GM21717 (cell line): ENCODE measurements at regions not wholly inside any gene's neighbourhood (a gene's known extent, or its start where the extent isn't known, plus 50 kb on each side); places are given as distances from the start of the nearest gene placed in this dataset.
"Not testable (repeated sequence)": the region's sequence is repeated elsewhere in the genome, so short reads cannot be mapped to it uniquely, and the experiment has no call there.

Source experiments
- ATAC-seq: cut with Tn5 transposase; IDR thresholded peaks from one replicate; pipeline ENCODE4 v1.9.1; 2021; ENCODE audit warnings: mild to moderate bottlenecking, moderate library complexity; ENCODE audit not compliant: unreplicated experiment

DNA sequence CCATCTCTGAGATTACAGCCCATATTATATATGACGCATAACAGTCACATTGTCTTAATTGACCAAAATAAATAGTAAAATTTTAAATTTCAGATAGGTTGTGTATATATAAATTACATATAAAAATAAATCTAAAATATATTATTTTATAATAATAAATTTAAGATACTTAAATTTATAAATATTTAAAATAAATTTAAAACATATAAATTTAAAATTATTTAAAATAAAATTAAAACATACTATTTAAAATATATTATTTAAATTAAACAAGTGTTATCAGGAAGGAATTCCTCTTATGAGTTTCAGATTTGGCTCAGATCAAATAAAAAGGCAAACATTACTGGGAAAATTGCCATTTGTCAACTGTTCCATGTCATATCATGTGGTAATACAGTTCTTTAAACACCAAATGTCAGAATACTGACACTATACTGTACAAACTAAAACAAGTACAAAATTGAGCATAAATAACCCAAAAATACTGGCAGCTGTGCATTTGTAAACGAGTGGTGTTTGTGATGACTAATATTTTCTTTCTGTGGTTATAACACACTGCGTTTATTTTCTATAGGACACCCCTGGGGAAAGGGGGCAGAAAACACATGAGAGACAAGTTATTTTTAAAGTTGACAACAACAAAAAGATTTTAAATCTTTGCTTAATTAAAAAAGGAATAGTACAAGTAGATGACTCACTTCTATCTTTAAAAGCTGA, 71.3 kb upstream of the DGKB start:
- ATAC-seq = peak; percentile 62

DNA sequence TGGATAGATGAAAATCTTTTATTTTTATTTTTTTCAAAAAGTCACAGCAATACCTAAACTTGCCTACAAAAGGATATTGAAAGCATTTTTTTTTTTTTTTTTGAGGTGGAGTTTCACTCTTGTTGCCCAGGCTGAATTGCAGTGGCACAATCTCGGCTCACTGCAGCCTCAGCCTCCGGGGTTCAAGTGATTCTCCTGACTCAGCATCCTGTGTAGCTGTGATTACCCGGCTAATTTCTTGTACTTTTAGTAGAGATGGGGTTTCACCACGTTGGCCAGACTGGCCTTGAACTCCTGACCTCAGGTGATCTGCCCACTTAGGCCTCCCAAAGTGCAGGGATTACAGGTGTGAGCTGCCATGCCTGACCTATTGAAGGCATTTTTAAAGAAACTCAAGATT, 69.1 kb upstream of the DGKB start:
- not testable (repeated sequence) for ATAC-seq

DNA sequence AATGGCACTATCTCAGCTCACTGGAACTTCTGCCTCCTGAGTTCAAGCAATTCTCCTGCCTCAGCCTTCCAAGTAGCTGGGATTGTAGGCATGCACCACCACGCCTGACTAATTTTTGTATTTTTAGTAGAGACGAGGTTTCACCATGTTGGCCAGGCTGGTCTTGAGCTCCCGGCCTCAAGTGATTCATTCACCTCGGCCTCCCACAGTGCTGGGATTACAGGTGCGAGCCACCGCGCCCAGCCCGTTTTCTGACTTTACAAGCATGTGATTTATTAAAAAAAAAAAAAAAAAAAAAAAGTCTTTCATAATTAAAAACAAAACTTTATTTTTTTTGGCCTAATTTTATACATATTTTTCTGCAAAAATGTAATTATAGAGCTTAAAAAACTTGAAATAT, 64.8 kb upstream of the DGKB start:
- not testable (repeated sequence) for ATAC-seq

DNA sequence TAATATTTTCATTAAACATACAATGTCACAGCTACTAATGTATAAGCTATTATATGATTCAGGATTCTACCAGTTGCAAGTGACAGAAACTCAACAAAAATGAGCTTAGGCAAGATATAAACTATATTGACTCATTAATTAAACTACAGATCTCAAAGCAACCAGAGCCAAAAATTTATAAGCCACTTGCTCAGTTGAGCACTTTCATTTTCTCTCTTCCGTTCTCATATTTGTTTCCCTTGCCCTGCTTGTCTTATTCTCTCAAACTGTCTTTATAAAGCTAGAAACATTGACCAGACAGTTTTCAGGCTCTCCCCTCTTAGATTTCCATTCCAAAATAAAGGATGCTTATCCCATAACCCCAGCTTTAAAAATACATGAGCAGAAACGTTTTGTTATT, 60.2 kb upstream of the DGKB start:
- no peak for ATAC-seq

DNA sequence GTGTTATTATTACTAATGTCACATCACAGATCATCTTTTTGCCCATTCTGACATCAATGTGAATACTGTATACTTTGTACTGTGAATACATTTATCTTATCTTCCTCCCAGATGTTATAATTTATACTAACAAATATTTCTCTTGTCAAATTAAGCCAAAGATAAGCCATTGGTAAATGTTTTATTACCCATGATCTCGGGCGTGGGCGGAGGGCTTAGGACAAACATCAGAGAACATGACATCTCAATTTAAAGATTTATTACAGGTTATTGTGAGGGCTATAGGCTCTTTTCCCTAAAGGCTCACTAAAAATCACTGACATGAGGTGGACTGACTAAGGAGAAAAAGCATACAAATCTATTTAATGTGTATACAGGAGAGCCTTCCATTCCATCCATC, 58.2 kb upstream of the DGKB start:
- no peak for ATAC-seq

DNA sequence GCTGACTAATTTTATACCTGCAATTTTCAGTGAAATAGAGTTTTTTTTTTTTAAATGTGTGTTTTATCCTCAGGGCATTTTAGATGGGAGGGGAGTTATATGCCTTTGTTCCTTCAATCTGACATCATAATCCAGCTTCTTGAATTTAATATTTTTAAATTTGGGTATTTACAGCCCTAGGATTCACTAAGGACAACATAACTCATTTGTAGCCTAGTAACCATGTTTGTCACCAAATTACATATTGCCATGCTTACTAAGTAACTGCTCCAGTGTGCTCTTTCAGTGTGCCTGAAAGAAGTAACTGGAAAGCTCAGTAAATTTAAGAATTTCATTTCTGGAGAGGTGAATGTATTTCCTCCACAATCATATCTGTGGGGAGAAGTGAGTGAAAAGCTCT, 56.8 kb upstream of the DGKB start:
- ATAC-seq = no peak

DNA sequence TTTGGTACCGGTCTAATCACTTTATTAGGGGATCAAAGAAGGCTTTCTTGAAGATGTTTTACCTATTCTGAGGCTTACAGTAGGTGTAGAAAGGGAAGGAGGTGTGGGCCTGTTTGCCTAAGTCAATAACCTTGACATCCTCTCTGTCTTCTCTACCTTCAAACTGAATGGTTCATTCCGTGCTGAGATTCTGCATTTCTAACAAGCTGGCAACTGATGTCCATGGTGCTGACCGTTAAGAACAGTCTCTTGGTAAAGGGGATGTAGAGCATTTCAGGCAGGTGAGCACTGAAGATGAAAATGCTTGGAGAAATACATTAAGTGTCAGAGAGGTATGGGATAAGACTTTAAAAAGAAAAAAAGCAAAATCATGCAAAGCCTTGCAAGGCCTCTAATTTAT, 51.5 kb upstream of the DGKB start:
- no peak for ATAC-seq
